ENCODE measurements at regions not wholly inside any gene's neighbourhood (a gene's known extent, or its start where the extent isn't known, plus 50 kb on each side); places are given as distances from the start of the nearest gene placed in this dataset.
"Not testable (repeated sequence)": the region's sequence is repeated elsewhere in the genome, so short reads cannot be mapped to it uniquely, and the experiment has no call there.

GRCh38 chrX:55356609-55357008 lies 91.9 kb upstream of the PAGE3 start:
- H3K27ac ChIP-seq = no peak overlapping the region
- intact Hi-C loops (cut with DNase I) = no loop called here
- H3K36me3 ChIP-seq = no peaks in the 10 kb centered on the region
- H3K4me3 ChIP-seq = no peak overlapping the region
- H3K9me3 ChIP-seq = no peaks in the 10 kb centered on the region
- no peaks in the 10 kb centered on the region for H3K4me1 ChIP-seq
- 84 to 90% methylated on average over 6 of the region's 6 CpGs for WGBS, 2 donors
- TF ChIP-seq POLR2A (IDR thresholded peaks at IDR 0.05) (no peak), POLR2AphosphoS5 (IDR thresholded peaks at IDR 0.05) (no peak), CTCF (IDR thresholded peaks at IDR 0.05) (no peak), EP300 (IDR thresholded peaks at IDR 0.05) (no peak)
- H3K27me3 ChIP-seq = no peaks in the 10 kb centered on the region
- no peak for DNase-seq

- TF ChIP-seq POLR2A (IDR thresholded peaks at IDR 0.05) = no peak
- no peak for TF ChIP-seq CTCF (IDR thresholded peaks at IDR 0.05)
- no peak for TF ChIP-seq EP300 (IDR thresholded peaks at IDR 0.05)
- TF ChIP-seq POLR2AphosphoS5 (IDR thresholded peaks at IDR 0.05) = no peak
- no peaks in the 10 kb centered on the region for H3K36me3 ChIP-seq
- no peaks in the 10 kb centered on the region for H3K9me3 ChIP-seq
- H3K4me3 ChIP-seq = no peak overlapping the region
- DNase-seq = no peak
- H3K4me1 ChIP-seq = no peaks in the 10 kb centered on the region
- H3K27me3 ChIP-seq = no peaks in the 10 kb centered on the region
- intact Hi-C loops (cut with DNase I) = no loop called here
- H3K27ac ChIP-seq = no peak overlapping the region
- 41 to 58% methylated on average over 1 of the region's 1 CpG for WGBS, 2 donors
Observed at GRCh38 chrX:55357236-55357635, 92.5 kb upstream of the PAGE3 start.

- Histone ChIP-seq H3K27me3 (no peaks in the 10 kb centered on the region), H3K4me3 (no peak overlapping the region), H3K36me3 (no peaks in the 10 kb centered on the region), H3K27ac (no peak overlapping the region), H3K4me1 (no peaks in the 10 kb centered on the region), H3K9me3 (no peaks in the 10 kb centered on the region)
- intact Hi-C loops (cut with DNase I) = no loop called here
- TF ChIP-seq CTCF (IDR thresholded peaks at IDR 0.05) (no peak), POLR2AphosphoS5 (IDR thresholded peaks at IDR 0.05) (no peak), POLR2A (IDR thresholded peaks at IDR 0.05) (no peak), EP300 (IDR thresholded peaks at IDR 0.05) (no peak)
- 93 to 96% methylated on average over 3 of the region's 3 CpGs for WGBS, 2 donors
- no peak for DNase-seq
Observed at GRCh38 chrX:55379396-55379795, 72.5 kb upstream of the MAGEH1 start.

GRCh38 chrX:55389376-55389775 lies 62.6 kb upstream of the MAGEH1 start:
- no peaks in the 10 kb centered on the region for H3K4me1 ChIP-seq
- no peak overlapping the region for H3K27ac ChIP-seq
- no peaks in the 10 kb centered on the region for H3K36me3 ChIP-seq
- no peaks in the 10 kb centered on the region for H3K27me3 ChIP-seq
- no peaks in the 10 kb centered on the region for H3K9me3 ChIP-seq
- 60 to 94% methylated on average over 3 of the region's 3 CpGs for WGBS, 2 donors
- no peak for TF ChIP-seq EP300 (IDR thresholded peaks at IDR 0.05)
- no peak for TF ChIP-seq POLR2A (IDR thresholded peaks at IDR 0.05)
- no peak for TF ChIP-seq POLR2AphosphoS5 (IDR thresholded peaks at IDR 0.05)
- TF ChIP-seq CTCF (IDR thresholded peaks at IDR 0.05) = no peak
- intact Hi-C loops (cut with DNase I) = no loop called here
- no peak for DNase-seq
- no peak overlapping the region for H3K4me3 ChIP-seq

- H3K27me3 ChIP-seq; H3K4me3 ChIP-seq; H3K9me3 ChIP-seq; intact Hi-C loops (cut with DNase I); DNase-seq; H3K4me1 ChIP-seq; H3K27ac ChIP-seq; H3K36me3 ChIP-seq: not testable (repeated sequence)
- 56 to 64% methylated on average over 4 of the region's 4 CpGs for WGBS, 2 donors
Observed at GRCh38 chrX:55396836-55397235, 55.1 kb upstream of the MAGEH1 start.
